A549 (cell line): ENCODE measurements at regions not wholly inside any gene's neighbourhood (a gene's known extent, or its start where the extent isn't known, plus 50 kb on each side); places are given as distances from the start of the nearest gene placed in this dataset.

Experiments
- ATAC-seq, 2 experiments: fragments of 200-7000 bp in 1 of 2; fragments of >200 bp in 1 of 2; cut with Nextera tagmentation in 1 of 2; cut with Tn5 transposase in 1 of 2; 3 replicates each; pipeline versions ENCODE4 v1.8.0 to v1.9.1; 2018 to 2020; ENCODE audit warnings: mild to moderate bottlenecking in 1 of 2, moderate library complexity in 1 of 2
- CTCF ChIA-PET: fragments of 300-600 bp; sonication (Branson Sonifier 250); formaldehyde crosslinking; extraction: SDS; loops from one replicate; lab custom pipeline; 2021; ENCODE audit warnings: antibody characterized with exemption, inconsistent platforms; lab: Yijun Ruan, JAX
- POLR2A ChIA-PET: fragments of 350-600 bp; formaldehyde crosslinking; extraction: SDS; loops from one replicate; lab custom pipeline; 2021; ENCODE audit warnings: antibody characterized with exemption, inconsistent platforms; lab: Yijun Ruan, JAX
- DNase-seq, 2 experiments: peaks; one replicate each; pipeline versions ENCODE4 v3.0.0 to v3.0.0-alpha.2; 2011 to 2016; ENCODE audit warnings: low read depth in 1 of 2, low spot score in 1 of 2
- FAIRE-seq: peaks from 2 replicates; lab custom pipeline; 2011; peaks lifted over from hg19 to GRCh38; lab: Jason Lieb, UNC
- H3K27ac ChIP-seq, 2 experiments: fragments of >200 bp; sonication (Bioruptor Twin); formaldehyde crosslinking; 3 replicates each; pipeline ENCODE4 v1.5.1; 2016 to 2017
- H3K4me1 ChIP-seq: fragments of >200 bp; sonication (Bioruptor Twin); formaldehyde crosslinking; 3 replicates; pipeline ENCODE4 v1.6.1; 2016
- H3K4me2 ChIP-seq: fragments of >200 bp; sonication (Bioruptor Twin); formaldehyde crosslinking; 3 replicates; pipeline ENCODE4 v1.6.1; 2016
- H3K4me3 ChIP-seq: fragments of >200 bp; sonication (Bioruptor Twin); formaldehyde crosslinking; 3 replicates; pipeline ENCODE4 v1.5.1; 2016
- H3K9me3 ChIP-seq: fragments of >200 bp; sonication (Bioruptor Twin); formaldehyde crosslinking; 3 replicates; pipeline ENCODE4 v1.6.1; 2016
- BCL3 ChIP-seq: fragments of >200 bp; sonication (Bioruptor Twin); formaldehyde crosslinking; IDR thresholded peaks from 3 replicates; pipeline ENCODE4 v1.6.1; 2016
- CBX2 ChIP-seq: fragments of 200-600 bp; sonication (generic); IDR thresholded peaks from 2 replicates; pipeline ENCODE4 v1.6.1; 2016; ENCODE audit warnings: low read depth, mild to moderate bottlenecking, borderline replicate concordance
- E2F6 ChIP-seq: IDR thresholded peaks from 2 replicates; pipeline ENCODE4 v1.6.1; 2012; ENCODE audit warnings: low read depth, borderline replicate concordance
- EHF ChIP-seq: fragments of 250-450 bp; sonication (Bioruptor Pico); IDR thresholded peaks from 2 replicates; pipeline ENCODE4 v1.5.0; 2020; ENCODE audit warnings: mild to moderate bottlenecking
- EP300 ChIP-seq, 2 experiments: fragments of >200 bp; sonication (Bioruptor Twin); formaldehyde crosslinking; IDR thresholded peaks; 2 replicates in 1 of 2; 3 replicates in 1 of 2; pipeline ENCODE4 v1.6.1; 2016 to 2017
- ESRRA ChIP-seq: fragments of 150-350 bp; IDR thresholded peaks from 2 replicates; pipeline ENCODE4 v1.6.1; 2014; ENCODE audit warnings: mild to moderate bottlenecking, low read length, borderline replicate concordance
- FOSB ChIP-seq: fragments of 250-450 bp; sonication (Bioruptor Pico); IDR thresholded peaks from 2 replicates; pipeline ENCODE4 v1.5.0; 2020; ENCODE audit warnings: mild to moderate bottlenecking, moderate library complexity
- GATA3 ChIP-seq: IDR thresholded peaks from 2 replicates; pipeline ENCODE4 v1.6.1; 2012; ENCODE audit warnings: borderline replicate concordance
- HDAC2 ChIP-seq: fragments of 200-600 bp; sonication (generic); IDR thresholded peaks from 2 replicates; pipeline ENCODE4 v1.6.1; 2016
- HES2 ChIP-seq: fragments of >200 bp; sonication (Bioruptor Twin); formaldehyde crosslinking; IDR thresholded peaks from 2 replicates; pipeline ENCODE4 v1.6.1; 2016
- HMGXB4 ChIP-seq: fragments of 250-450 bp; sonication (Bioruptor Pico); IDR thresholded peaks from 2 replicates; pipeline ENCODE4 v1.5.0; 2021; ENCODE audit warnings: mild to moderate bottlenecking, moderate library complexity, borderline replicate concordance
- JUN ChIP-seq, 2 experiments: fragments of >200 bp; sonication (Bioruptor Twin); formaldehyde crosslinking; IDR thresholded peaks; 2 replicates in 1 of 2; 3 replicates in 1 of 2; pipeline ENCODE4 v1.6.1; 2016 to 2017
- MAFK ChIP-seq: fragments of 450-650 bp; IDR thresholded peaks from 2 replicates; pipeline ENCODE4 v1.6.1; 2014; ENCODE audit not compliant: partially characterized antibody
- MAZ ChIP-seq: fragments of 150-350 bp; IDR thresholded peaks from 2 replicates; pipeline ENCODE4 v1.6.1; 2014; ENCODE audit warnings: antibody characterized with exemption, low read depth, low read length, borderline replicate concordance
- NFE2L2 ChIP-seq: fragments of 150-350 bp; conservative IDR thresholded peaks from 2 replicates; pipeline ENCODE4 v1.6.1; 2014; ENCODE audit warnings: low read length
- PBX3 ChIP-seq: IDR thresholded peaks from 2 replicates; pipeline ENCODE4 v1.6.1; 2012
- PHF8 ChIP-seq: fragments of 200-600 bp; sonication (generic); IDR thresholded peaks from 2 replicates; pipeline ENCODE4 v1.6.1; 2016; ENCODE audit warnings: low read depth, mild to moderate bottlenecking, antibody characterized with exemption, moderate library complexity, borderline replicate concordance
- POLR2AphosphoS2 ChIP-seq: conservative IDR thresholded peaks from 2 replicates; pipeline ENCODE4 v1.6.1; 2012; ENCODE audit warnings: low read length, improper control_type of control experiment, inconsistent platforms
- RAD21 ChIP-seq, 2 experiments: fragments of >200 bp in 1 of 2; sonication (Bioruptor Twin) in 1 of 2; formaldehyde crosslinking in 1 of 2; IDR thresholded peaks in 1 of 2; conservative IDR thresholded peaks in 1 of 2; 2 replicates in 1 of 2; 3 replicates in 1 of 2; pipeline ENCODE4 v1.6.1; 2012 to 2018; ENCODE audit warnings: inconsistent platforms in 1 of 2
- RCOR1 ChIP-seq: fragments of 150-350 bp; IDR thresholded peaks from 2 replicates; pipeline ENCODE4 v1.6.1; 2014; ENCODE audit warnings: antibody characterized with exemption, low read length, low read depth
- TFCP2L1 ChIP-seq: fragments of 250-450 bp; sonication (Bioruptor Pico); IDR thresholded peaks from 2 replicates; pipeline ENCODE4 v1.5.0; 2021; ENCODE audit warnings: mild to moderate bottlenecking
- ZFP36 ChIP-seq: fragments of 450-650 bp; IDR thresholded peaks from 2 replicates; pipeline ENCODE4 v1.6.1; 2014; ENCODE audit warnings: borderline replicate concordance; ENCODE audit not compliant: partially characterized antibody
- ZSCAN20 ChIP-seq: fragments of 250-450 bp; sonication (Bioruptor Pico); IDR thresholded peaks from 2 replicates; pipeline ENCODE4 v1.8.0; 2022; ENCODE audit warnings: mild to moderate bottlenecking, moderate library complexity
- WGBS: methylation state at CpG from one replicate; pipeline ENCODE4 v1.1.6; 2017; ENCODE audit errors: missing lambda C conversion rate; 5-methylcytosine and 5-hydroxymethylcytosine counted together

- no peak overlapping the region for H3K4me2 ChIP-seq
- H3K9me3 ChIP-seq, result no peaks in the 10 kb centered on the region
- peak; percentile 81 for FAIRE-seq
- no peak for DNase-seq
- ChIA-PET CTCF (interaction anchor here (0.6 kb wide), 1 partner anchor 74 kb away, joined by 3 read pairs; no protein-coding TSS in a partner anchor), POLR2A (no interaction called here)
- H3K4me3 ChIP-seq, result no peak overlapping the region
- peaks cover 6% of the 10 kb centered on the region; the same call in 2 of the 3 replicates for H3K4me1 ChIP-seq
- 86% methylated on average over 5 of the region's 5 CpGs for WGBS
- H3K27ac ChIP-seq, result no peak overlapping the region
- ATAC-seq, result no peak
- TF ChIP-seq PBX3 (no peak), RAD21 (conservative IDR thresholded peaks at IDR 0.05 in 1 of 2, IDR thresholded peaks at IDR 0.05 in 1 of 2) (no peak), CBX2 (no peak)
Measured at GRCh38 chr3:106022913-106023312, 154.1 kb upstream of the CBLB start.

- H3K27ac ChIP-seq, result peak overlapping the region in 1 of 2 experiments; percentile 52; a peak in 3 of 6 replicates
- no peak overlapping the region for H3K4me3 ChIP-seq
- peaks cover 5% of the 10 kb centered on the region; the same call in 1 of the 3 replicates for H3K9me3 ChIP-seq
- ChIA-PET POLR2A (no interaction called here), CTCF (interaction anchor here (1.0 kb wide), 1 partner anchor 10 kb away, joined by 3 read pairs; no protein-coding TSS in a partner anchor)
- no peak for FAIRE-seq
- no peak for DNase-seq
- peaks cover 11% of the 10 kb centered on the region for H3K4me1 ChIP-seq
- ATAC-seq, result no peak
- WGBS, result 63% methylated on average over 4 of the region's 4 CpGs
- peak overlapping the region; percentile 26; the same call in 1 of the 3 replicates for H3K4me2 ChIP-seq
- no peak for TF ChIP-seq POLR2AphosphoS2
- TF ChIP-seq ZSCAN20, result no peak
- TF ChIP-seq TFCP2L1 (CRISPR knock-in tag), result no peak
- no peak for TF ChIP-seq E2F6
- no peak for TF ChIP-seq EHF (CRISPR knock-in tag)
- no peak for TF ChIP-seq JUN (IDR thresholded peaks at IDR 0.05)
Measured at GRCh38 chr3:106025151-106025722, 156.4 kb upstream of the CBLB start.

- H3K4me2 ChIP-seq, result peak overlapping the region; percentile 18; the same call in 2 of the 3 replicates
- POLR2A ChIA-PET, result no interaction called here
- peak in 1 of 2 experiments; percentile 25 for DNase-seq
- H3K4me3 ChIP-seq, result no peak overlapping the region
- no peak for ATAC-seq
- TF ChIP-seq HES2 (no peak), RCOR1 (no peak), TFCP2L1 (CRISPR knock-in tag) (no peak), PBX3 (no peak), MAFK (peak; percentile 77), MAZ (no peak), ZSCAN20 (no peak), NFE2L2 (peak; percentile 68)
- TF ChIP-seq, all 56 proteins: peak for 2
- Histone ChIP-seq H3K27ac (peak overlapping the region in 1 of 2 experiments; percentile 3; a peak in 1 of 6 replicates), H3K4me1 (peaks cover 24% of the 10 kb centered on the region), H3K9me3 (peaks cover 5% of the 10 kb centered on the region; the same call in 1 of the 3 replicates)
- CTCF ChIA-PET, result no interaction called here
- no peak for FAIRE-seq
- 58% methylated on average over 4 of the region's 4 CpGs for WGBS
Measured at GRCh38 chr3:106029954-106030626, 161.3 kb upstream of the CBLB start.

- ATAC-seq (no peak), DNase-seq (no peak), FAIRE-seq (no peak)
- Histone ChIP-seq H3K4me2 (peak overlapping the region; percentile 18; the same call in 2 of the 3 replicates), H3K4me3 (no peak overlapping the region), H3K27ac (peak overlapping the region in 1 of 2 experiments; percentile 55; a peak in 2 of 6 replicates), H3K4me1 (peaks cover 19% of the 10 kb centered on the region), H3K9me3 (peaks cover 5% of the 10 kb centered on the region; the same call in 1 of the 3 replicates)
- CTCF ChIA-PET, result no interaction called here
- POLR2A ChIA-PET, result no interaction called here
- TF ChIP-seq HDAC2 (no peak), ZFP36 (no peak), BCL3 (no peak), RCOR1 (no peak), FOSB (CRISPR knock-in tag) (no peak), HMGXB4 (CRISPR knock-in tag) (no peak), ESRRA (no peak), PHF8 (no peak), GATA3 (no peak), EHF (CRISPR knock-in tag) (no peak), EP300 (IDR thresholded peaks at IDR 0.05) (no peak), MAZ (no peak)
Measured at GRCh38 chr3:106030627-106030963, 161.8 kb upstream of the CBLB start.
